C4-2B (cell line): ENCODE measurements at regions not wholly inside any gene's neighbourhood (a gene's known extent, or its start where the extent isn't known, plus 50 kb on each side); places are given as distances from the start of the nearest gene placed in this dataset.

Experiments
- ZFX ChIP-seq: fragments of 450-650 bp; IDR thresholded peaks from 2 replicates; pipeline ENCODE4 v1.6.1; 2017
- TF ChIP-seq, protein P1 (sequence below): fragments of 450-650 bp; conservative IDR thresholded peaks from 2 replicates; pipeline ENCODE4 v1.5.1; 2017; ENCODE audit warnings: mild to moderate bottlenecking

GRCh38 chr13:34020388-34020787 is 202.4 kb downstream of the RFC3 start:
- TF ChIP-seq, protein P1, sequence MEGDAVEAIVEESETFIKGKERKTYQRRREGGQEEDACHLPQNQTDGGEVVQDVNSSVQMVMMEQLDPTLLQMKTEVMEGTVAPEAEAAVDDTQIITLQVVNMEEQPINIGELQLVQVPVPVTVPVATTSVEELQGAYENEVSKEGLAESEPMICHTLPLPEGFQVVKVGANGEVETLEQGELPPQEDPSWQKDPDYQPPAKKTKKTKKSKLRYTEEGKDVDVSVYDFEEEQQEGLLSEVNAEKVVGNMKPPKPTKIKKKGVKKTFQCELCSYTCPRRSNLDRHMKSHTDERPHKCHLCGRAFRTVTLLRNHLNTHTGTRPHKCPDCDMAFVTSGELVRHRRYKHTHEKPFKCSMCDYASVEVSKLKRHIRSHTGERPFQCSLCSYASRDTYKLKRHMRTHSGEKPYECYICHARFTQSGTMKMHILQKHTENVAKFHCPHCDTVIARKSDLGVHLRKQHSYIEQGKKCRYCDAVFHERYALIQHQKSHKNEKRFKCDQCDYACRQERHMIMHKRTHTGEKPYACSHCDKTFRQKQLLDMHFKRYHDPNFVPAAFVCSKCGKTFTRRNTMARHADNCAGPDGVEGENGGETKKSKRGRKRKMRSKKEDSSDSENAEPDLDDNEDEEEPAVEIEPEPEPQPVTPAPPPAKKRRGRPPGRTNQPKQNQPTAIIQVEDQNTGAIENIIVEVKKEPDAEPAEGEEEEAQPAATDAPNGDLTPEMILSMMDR, result no peak
- TF ChIP-seq ZFX, result no peak
